Skeletal muscle tissue (tissue), 4 donors: ENCODE measurements at regions not wholly inside any gene's neighbourhood (a gene's known extent, or its start where the extent isn't known, plus 50 kb on each side); places are given as distances from the start of the nearest gene placed in this dataset. TPM values are rescaled to one million over a fixed set of nuclear protein-coding genes. Genes with fewer than 3 reads are reported as not detected.
"Not testable (repeated sequence)": the region's sequence is repeated elsewhere in the genome, so short reads cannot be mapped to it uniquely, and the experiment has no call there.

ENCODE experiments used
- H3K27ac ChIP-seq: one replicate; pipeline ENCODE4 v1.7.0; 2013; ENCODE audit warnings: mild to moderate bottlenecking, low read depth, low read length, inconsistent platforms
- H3K27me3 ChIP-seq, 3 donors: one replicate each; pipeline ENCODE4 v1.7.0; 2013; ENCODE audit warnings: low read length in 3 of 3; ENCODE audit not compliant: control insufficient read depth in 3 of 3, insufficient read depth in 3 of 3
- H3K36me3 ChIP-seq, 3 donors: one replicate each; pipeline ENCODE4 v1.7.0; 2013; ENCODE audit warnings: low read length in 3 of 3; ENCODE audit not compliant: control insufficient read depth in 3 of 3, insufficient read depth in 3 of 3
- H3K4me1 ChIP-seq, 3 donors: one replicate each; pipeline ENCODE4 v1.7.0; 2013; ENCODE audit warnings: low read length in 3 of 3, mild to moderate bottlenecking in 3 of 3; ENCODE audit not compliant: control insufficient read depth in 3 of 3, insufficient read depth in 3 of 3
- H3K4me3 ChIP-seq, 3 donors: one replicate each; pipeline ENCODE4 v1.7.0; 2013; ENCODE audit warnings: low read length in 3 of 3
- H3K9ac ChIP-seq, 3 donors: one replicate each; pipeline ENCODE4 v1.7.0; 2013; ENCODE audit warnings: low read length in 3 of 3, mild to moderate bottlenecking in 3 of 3, moderate library complexity in 2 of 3, low read depth in 1 of 3
- H3K9me3 ChIP-seq, 3 donors: one replicate each; pipeline ENCODE4 v1.7.0; 2013; ENCODE audit warnings: low read length in 3 of 3; ENCODE audit not compliant: control insufficient read depth in 3 of 3
- small RNA-seq: library from RNA; depleted of rRNA; stranded (forward); fragments of <200 nt; gene quantifications from one replicate; pipeline ENCODE3, GENCODE V24; 2014
- donor health status: Osteomylitis.

GRCh38 chr1:26626994-26627393, 68.8 kb upstream of the ARID1A start:
- H3K9me3 ChIP-seq: no peaks in the 10 kb centered on the region
- H3K36me3 ChIP-seq: no peaks in the 10 kb centered on the region
- H3K9ac ChIP-seq: no peak overlapping the region
- no peak overlapping the region for H3K4me3 ChIP-seq
- no peaks in the 10 kb centered on the region for H3K4me1 ChIP-seq
- H3K27me3 ChIP-seq: no peaks in the 10 kb centered on the region
- H3K27ac ChIP-seq: peak overlapping the region; percentile 25

DNA sequence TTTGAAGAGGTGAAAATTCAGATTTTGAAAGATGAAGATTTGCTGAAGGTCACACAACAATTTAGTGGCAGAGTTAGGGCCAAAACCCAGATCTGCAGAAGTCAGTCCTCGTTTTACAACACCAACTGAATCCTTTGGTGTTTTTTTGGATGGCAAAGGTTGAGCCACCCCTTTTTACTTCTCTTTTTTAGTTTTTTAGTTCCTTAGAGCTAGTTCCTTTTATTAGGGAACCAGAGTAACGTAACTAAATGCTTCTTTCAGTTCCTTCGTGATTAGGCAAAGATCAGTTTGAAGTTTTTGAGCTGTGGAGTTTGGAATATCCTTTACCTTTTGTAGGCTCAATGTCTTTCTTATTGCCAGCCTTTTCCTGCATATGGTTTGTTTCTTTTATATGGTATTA, 67.9 kb upstream of the ARID1A start:
- Histone ChIP-seq H3K4me3 (no peak overlapping the region), H3K36me3 (no peaks in the 10 kb centered on the region), H3K9ac (no peak overlapping the region), H3K4me1 (no peaks in the 10 kb centered on the region), H3K9me3 (no peaks in the 10 kb centered on the region), H3K27me3 (no peaks in the 10 kb centered on the region), H3K27ac (no peak overlapping the region)

- Histone ChIP-seq H3K27me3 (no peaks in the 10 kb centered on the region), H3K36me3 (no peaks in the 10 kb centered on the region), H3K9me3 (no peaks in the 10 kb centered on the region), H3K4me1 (no peaks in the 10 kb centered on the region), H3K9ac (no peak overlapping the region), H3K4me3 (no peak overlapping the region), H3K27ac (no peak overlapping the region)
These were observed 65.2 kb upstream of the ARID1A start for GRCh38 chr1:26630634-26631033.

- H3K27ac ChIP-seq, H3K27me3 ChIP-seq, H3K4me3 ChIP-seq, H3K4me1 ChIP-seq, H3K9me3 ChIP-seq, H3K36me3 ChIP-seq, H3K9ac ChIP-seq: not testable (repeated sequence)
These were observed 60.0 kb upstream of the ARID1A start for GRCh38 chr1:26635800-26636199.

DNA sequence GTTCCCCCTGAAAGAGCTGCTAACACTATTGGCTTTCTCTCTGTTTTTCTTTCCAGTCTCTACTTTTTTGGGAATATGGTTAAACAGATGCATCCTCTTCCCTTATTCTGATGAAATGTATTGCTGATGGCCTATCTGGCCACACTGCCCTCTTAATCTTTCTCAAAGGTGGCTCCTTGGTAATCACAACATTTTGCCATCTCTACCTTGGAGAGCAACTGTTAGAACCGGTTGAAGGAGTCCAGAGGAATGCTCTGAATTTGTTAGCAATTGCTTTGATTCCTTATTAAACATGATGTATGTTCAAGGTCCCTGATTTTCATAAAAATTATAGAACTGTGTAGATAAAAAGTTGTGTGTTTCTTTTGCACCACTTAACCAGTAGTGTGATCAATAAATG, 50.1 kb upstream of the ARID1A start:
- H3K4me3 ChIP-seq: no peak overlapping the region

More for the DNA sequence above, 50.1 kb upstream of the ARID1A start:
- Histone ChIP-seq H3K4me1 (no peaks in the 10 kb centered on the region), H3K9ac (no peak overlapping the region), H3K27ac (no peak overlapping the region), H3K9me3 (no peaks in the 10 kb centered on the region), H3K27me3 (no peaks in the 10 kb centered on the region), H3K36me3 (no peaks in the 10 kb centered on the region)

Small RNA genes lying in the stretch of these regions (small RNA-seq; reads per million reads assigned to genes)
- gene AL627313.1: not detected
- not detected for gene RF01210
